ENCODE measurements at regions not wholly inside any gene's neighbourhood (a gene's known extent, or its start where the extent isn't known, plus 50 kb on each side); places are given as distances from the start of the nearest gene placed in this dataset.
"Not testable (repeated sequence)": the region's sequence is repeated elsewhere in the genome, so short reads cannot be mapped to it uniquely, and the experiment has no call there.

DNA sequence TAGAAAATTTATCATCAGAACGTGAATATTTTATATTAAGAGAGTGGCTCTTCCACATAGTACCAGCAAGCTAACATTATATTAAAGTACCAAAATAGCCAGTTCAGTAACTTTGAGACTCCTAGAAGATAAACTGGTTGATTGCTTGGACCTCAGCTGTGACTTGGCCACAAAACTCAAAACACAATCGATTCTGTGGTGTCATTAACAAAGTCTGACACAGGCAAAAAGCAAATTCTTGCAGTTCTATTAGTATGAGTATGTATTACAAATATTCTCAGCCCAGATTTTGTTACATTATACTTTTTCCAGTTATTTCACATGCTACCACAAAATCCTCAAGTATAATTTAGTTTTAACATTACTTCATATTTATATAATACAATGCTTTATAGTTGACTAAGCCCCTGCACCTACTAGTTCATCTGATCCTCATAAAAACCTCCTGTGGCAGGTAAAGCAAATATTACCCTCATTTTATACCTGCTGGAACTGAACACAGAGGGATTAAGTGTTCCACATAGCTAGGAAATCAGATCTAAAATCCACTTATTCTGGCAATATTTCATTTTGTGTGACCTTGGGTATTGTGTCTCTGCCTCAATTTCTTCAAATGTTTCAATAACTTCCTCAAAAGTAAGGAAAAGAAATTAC is 279.9 kb upstream of the MKLN1 start:
- peaks cover 45 to 52% of the 10 kb centered on the region in 2 donors for H3K36me3 Mint-ChIP-seq
- H3K27ac Mint-ChIP-seq, result peak overlapping the region; percentile 44

DNA sequence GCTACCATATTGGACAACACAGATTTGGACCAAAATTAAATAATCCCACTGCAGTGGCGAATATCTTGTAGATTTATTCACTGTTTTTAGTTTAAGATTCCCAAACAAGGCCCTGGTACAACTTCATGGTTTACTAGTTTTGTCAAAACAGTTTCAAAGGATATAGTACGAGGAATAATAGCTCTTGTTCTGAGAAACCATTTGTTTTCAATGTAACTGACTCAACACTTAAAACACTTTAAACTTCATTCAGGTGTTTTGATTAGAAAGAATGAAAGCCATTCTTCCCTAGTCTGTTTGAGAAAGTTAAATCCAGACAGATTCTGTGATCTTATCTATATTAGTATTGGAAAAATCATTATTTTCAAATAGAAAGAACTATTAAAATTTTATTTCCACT is 276.4 kb upstream of the MKLN1 start:
- DNase-seq, result no peak
- Mint-ChIP-seq H3K27ac (no peak overlapping the region), H3K4me1 (peaks cover 41 to 74% of the 10 kb centered on the region in 2 donors), H3K9me3 (peaks cover 1% of the 10 kb centered on the region in 2 donors), H3K4me3 (no peak overlapping the region), H3K36me3 (peaks cover 38 to 48% of the 10 kb centered on the region in 2 donors), H3K27me3 (no peaks in the 10 kb centered on the region)
- ATAC-seq (replicated peaks), result no peak

More for the DNA sequence above, 279.9 kb upstream of the MKLN1 start:
- DNase-seq, result no peak
- no peak overlapping the region for H3K4me3 Mint-ChIP-seq
- H3K4me1 Mint-ChIP-seq, result peaks cover 31 to 64% of the 10 kb centered on the region in 2 donors
- ATAC-seq (replicated peaks), result no peak
- H3K9me3 Mint-ChIP-seq, result peaks cover 3 to 7% of the 10 kb centered on the region in 2 donors
- no peaks in the 10 kb centered on the region for H3K27me3 Mint-ChIP-seq

GRCh38 chr7:131052285-131052904 is 275.3 kb upstream of the MKLN1 start:
- no peaks in the 10 kb centered on the region for H3K27me3 Mint-ChIP-seq
- no peaks in the 10 kb centered on the region for H3K9me3 Mint-ChIP-seq
- H3K36me3 Mint-ChIP-seq, result peaks cover 30 to 42% of the 10 kb centered on the region in 2 donors
- ATAC-seq (replicated peaks), result no peak
- peaks cover 42 to 77% of the 10 kb centered on the region in 2 donors for H3K4me1 Mint-ChIP-seq
- H3K4me3 Mint-ChIP-seq, result no peak overlapping the region
- H3K27ac Mint-ChIP-seq, result no peak overlapping the region
- DNase-seq, result no peak

- DNase-seq, result no peak
- Mint-ChIP-seq H3K27ac (peak overlapping the region; percentile 92), H3K4me3 (no peak overlapping the region), H3K4me1 (peaks cover 32 to 73% of the 10 kb centered on the region in 2 donors), H3K9me3 (no peaks in the 10 kb centered on the region), H3K27me3 (no peaks in the 10 kb centered on the region), H3K36me3 (peaks cover 22 to 35% of the 10 kb centered on the region in 2 donors)
- ATAC-seq (replicated peaks), result no peak
Observed at GRCh38 chr7:131056007-131056406, 271.7 kb upstream of the MKLN1 start.

GRCh38 chr7:131057015-131057793 is 270.5 kb upstream of the MKLN1 start:
- Mint-ChIP-seq H3K4me3 (peak overlapping the region; percentile 30 to 74), H3K9me3 (no peaks in the 10 kb centered on the region), H3K4me1 (peaks cover 35 to 77% of the 10 kb centered on the region in 2 donors), H3K27ac (peak overlapping the region; percentile 95), H3K27me3 (no peaks in the 10 kb centered on the region), H3K36me3 (peaks cover 25 to 39% of the 10 kb centered on the region in 2 donors)
- ATAC-seq (replicated peaks), result peak; percentile 72 to 77
- no peak for DNase-seq

GRCh38 chr7:131057794-131058070 is 269.9 kb upstream of the MKLN1 start:
- no peaks in the 10 kb centered on the region for H3K9me3 Mint-ChIP-seq
- peak overlapping the region; percentile 95 for H3K27ac Mint-ChIP-seq
- peaks cover 25 to 39% of the 10 kb centered on the region in 2 donors for H3K36me3 Mint-ChIP-seq
- no peaks in the 10 kb centered on the region for H3K27me3 Mint-ChIP-seq
- H3K4me3 Mint-ChIP-seq, result no peak overlapping the region
- no peak for DNase-seq
- peak; percentile 64 to 70 for ATAC-seq (replicated peaks)
- H3K4me1 Mint-ChIP-seq, result peaks cover 34 to 73% of the 10 kb centered on the region in 2 donors

GRCh38 chr7:131058561-131059288 is 269.0 kb upstream of the MKLN1 start:
- not testable (repeated sequence) for H3K9me3 Mint-ChIP-seq; H3K4me3 Mint-ChIP-seq; H3K27ac Mint-ChIP-seq; H3K27me3 Mint-ChIP-seq; ATAC-seq (replicated peaks); DNase-seq
- H3K36me3 Mint-ChIP-seq, result peaks cover 24 to 38% of the 10 kb centered on the region in 2 donors
- H3K4me1 Mint-ChIP-seq, result peaks cover 32 to 74% of the 10 kb centered on the region in 2 donors

- Mint-ChIP-seq H3K4me1 (peaks cover 27 to 73% of the 10 kb centered on the region in 2 donors), H3K36me3 (peaks cover 20 to 33% of the 10 kb centered on the region in 2 donors), H3K27ac (peak overlapping the region; percentile 76)
- H3K9me3 Mint-ChIP-seq; H3K27me3 Mint-ChIP-seq; H3K4me3 Mint-ChIP-seq; ATAC-seq (replicated peaks); DNase-seq: not testable (repeated sequence)
Observed at GRCh38 chr7:131059401-131059800, 268.3 kb upstream of the MKLN1 start.

GRCh38 chr7:131061158-131061557 is 266.5 kb upstream of the MKLN1 start:
- Mint-ChIP-seq H3K9me3 (no peaks in the 10 kb centered on the region), H3K4me3 (no peak overlapping the region), H3K27me3 (no peaks in the 10 kb centered on the region), H3K27ac (peak overlapping the region; percentile 69), H3K4me1 (peaks cover 20 to 61% of the 10 kb centered on the region in 2 donors), H3K36me3 (peaks cover 16 to 26% of the 10 kb centered on the region in 2 donors)
- ATAC-seq (replicated peaks), result no peak
- DNase-seq, result no peak

DNA sequence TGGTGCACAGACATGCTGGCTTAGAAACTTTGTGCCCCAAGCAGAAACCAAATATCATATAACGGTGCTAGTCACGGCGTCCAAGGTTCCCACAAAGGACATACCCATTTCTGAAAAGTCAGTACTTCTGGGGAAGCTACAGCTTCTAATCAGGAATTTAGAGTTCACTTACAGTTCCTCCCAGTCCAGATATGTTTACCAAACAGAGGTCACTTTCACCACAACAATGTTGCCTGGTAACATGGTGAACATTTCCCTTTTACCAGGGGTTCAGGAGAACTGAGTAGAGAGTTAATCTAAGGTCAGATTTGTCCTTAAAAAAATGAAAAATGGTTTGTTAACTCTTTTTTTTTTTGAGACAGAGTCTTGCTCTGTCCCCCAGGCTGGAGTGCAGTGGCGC is 265.9 kb upstream of the MKLN1 start:
- no peak for ATAC-seq (replicated peaks)
- Mint-ChIP-seq H3K36me3 (peaks cover 16 to 24% of the 10 kb centered on the region in 2 donors), H3K9me3 (no peaks in the 10 kb centered on the region), H3K27ac (no peak overlapping the region), H3K4me1 (peaks cover 21 to 57% of the 10 kb centered on the region in 2 donors), H3K27me3 (no peaks in the 10 kb centered on the region), H3K4me3 (no peak overlapping the region)
- DNase-seq, result no peak

- Mint-ChIP-seq H3K4me1 (peaks cover 28 to 50% of the 10 kb centered on the region in 2 donors), H3K27ac (no peak overlapping the region), H3K9me3 (no peaks in the 10 kb centered on the region), H3K27me3 (no peaks in the 10 kb centered on the region), H3K36me3 (peaks cover 7 to 13% of the 10 kb centered on the region in 2 donors), H3K4me3 (no peak overlapping the region)
- no peak for ATAC-seq (replicated peaks)
- no peak for DNase-seq
Observed at GRCh38 chr7:131066635-131067034, 261.0 kb upstream of the MKLN1 start.

- Mint-ChIP-seq H3K27me3 (no peaks in the 10 kb centered on the region), H3K9me3 (no peaks in the 10 kb centered on the region), H3K4me3 (peak overlapping the region; percentile 4 to 14), H3K4me1 (peaks cover 28 to 50% of the 10 kb centered on the region in 2 donors), H3K36me3 (peaks cover 7 to 13% of the 10 kb centered on the region in 2 donors), H3K27ac (peak overlapping the region; percentile 53)
- DNase-seq, result no peak
- peak in 1 of 2 donors; percentile 35 for ATAC-seq (replicated peaks)
Observed at GRCh38 chr7:131067220-131067619, 260.5 kb upstream of the MKLN1 start.

- peaks cover 10 to 22% of the 10 kb centered on the region in 2 donors for H3K36me3 Mint-ChIP-seq
- peaks cover 35 to 54% of the 10 kb centered on the region in 2 donors for H3K4me1 Mint-ChIP-seq
- no peaks in the 10 kb centered on the region for H3K9me3 Mint-ChIP-seq
- H3K27me3 Mint-ChIP-seq, result no peaks in the 10 kb centered on the region
- H3K4me3 Mint-ChIP-seq, result no peak overlapping the region
- no peak for ATAC-seq (replicated peaks)
- no peak for DNase-seq
- H3K27ac Mint-ChIP-seq, result no peak overlapping the region
Observed at GRCh38 chr7:131068604-131069021, 259.1 kb upstream of the MKLN1 start.

Data from stimulated activated naive B cell treated with anti-CD40 and anti-IgM and Interleukin-4, amounts not matched to agents 10 μg/mL and 1 μg/mL and 100 μg/mL, for 72 hours (primary cell).